ENCODE measurements at regions not wholly inside any gene's neighbourhood (a gene's known extent, or its start where the extent isn't known, plus 50 kb on each side); places are given as distances from the start of the nearest gene placed in this dataset.

GRCh38 chr20:48387675-48388074 is 440.1 kb downstream of the PREX1 start:
- TF ChIP-seq YY1 (IDR thresholded peaks at IDR 0.05; ENCODE audit: insufficient read depth, insufficient read length) (no peak), ZNF274 (IDR thresholded peaks at IDR 0.05; ENCODE audit: low read depth, low read length) (no peak), SUZ12 (IDR thresholded peaks at IDR 0.05; ENCODE audit: extremely low read depth, insufficient read depth, insufficient read length) (no peak)
- H3K36me3 ChIP-seq (ENCODE audit: insufficient read depth, insufficient read length, low read length) = no peaks in the 10 kb centered on the region
- no peak overlapping the region for H3K9ac ChIP-seq (ENCODE audit: insufficient read length, low read depth)
- H3K4me3 ChIP-seq (ENCODE audit: insufficient read length, low read depth) = no peak overlapping the region
- H3K4me1 ChIP-seq (ENCODE audit: insufficient read depth, insufficient read length) = no peaks in the 10 kb centered on the region
- no peak for DNase-seq (ENCODE audit: low read depth, low spot score)
- H3K27me3 ChIP-seq (ENCODE audit: insufficient read depth, insufficient read length) = no peaks in the 10 kb centered on the region
- H3K9me3 ChIP-seq (ENCODE audit: insufficient read depth, low read length) = peaks cover 7% of the 10 kb centered on the region; the same call in 1 of the 2 replicates

GRCh38 chr20:48385527-48385926 is 442.3 kb downstream of the PREX1 start:
- peaks cover 9% of the 10 kb centered on the region for H3K4me1 ChIP-seq (ENCODE audit: insufficient read depth, insufficient read length)
- no peak overlapping the region for H3K9ac ChIP-seq (ENCODE audit: insufficient read length, low read depth)
- H3K9me3 ChIP-seq (ENCODE audit: insufficient read depth, low read length) = no peaks in the 10 kb centered on the region
- H3K27me3 ChIP-seq (ENCODE audit: insufficient read depth, insufficient read length) = no peaks in the 10 kb centered on the region
- no peak for TF ChIP-seq ZNF274 (IDR thresholded peaks at IDR 0.05; ENCODE audit: low read depth, low read length)
- TF ChIP-seq YY1 (IDR thresholded peaks at IDR 0.05; ENCODE audit: insufficient read depth, insufficient read length) = no peak
- no peak for TF ChIP-seq SUZ12 (IDR thresholded peaks at IDR 0.05; ENCODE audit: extremely low read depth, insufficient read depth, insufficient read length)
- no peak overlapping the region for H3K4me3 ChIP-seq (ENCODE audit: insufficient read length, low read depth)
- DNase-seq (ENCODE audit: low read depth, low spot score) = no peak
- no peaks in the 10 kb centered on the region for H3K36me3 ChIP-seq (ENCODE audit: insufficient read depth, insufficient read length, low read length)

DNA sequence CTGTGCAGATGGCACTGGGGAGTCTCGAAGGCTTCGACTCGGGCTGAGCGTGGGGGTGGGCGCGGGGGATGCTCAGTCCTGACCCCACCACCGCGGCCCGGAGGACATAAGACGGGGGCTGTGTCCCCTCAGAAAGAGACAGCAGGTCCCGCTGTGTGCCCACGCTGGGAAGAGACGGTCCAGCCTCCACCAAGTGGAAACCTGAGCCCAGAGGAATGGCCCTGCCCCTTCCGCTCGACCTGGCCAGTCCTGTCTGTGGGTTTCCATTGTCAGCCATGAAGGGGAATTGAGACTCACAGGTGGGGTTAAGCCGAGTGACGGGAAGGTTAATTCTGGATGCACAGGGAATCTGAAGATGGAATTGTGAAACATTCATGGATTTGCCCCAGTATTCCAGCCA is 442.7 kb downstream of the PREX1 start:
- TF ChIP-seq ZNF274 (IDR thresholded peaks at IDR 0.05; ENCODE audit: low read depth, low read length) (no peak), SUZ12 (IDR thresholded peaks at IDR 0.05; ENCODE audit: extremely low read depth, insufficient read depth, insufficient read length) (no peak), YY1 (IDR thresholded peaks at IDR 0.05; ENCODE audit: insufficient read depth, insufficient read length) (no peak)
- Histone ChIP-seq H3K36me3 (ENCODE audit: insufficient read depth, insufficient read length, low read length) (no peaks in the 10 kb centered on the region), H3K9me3 (ENCODE audit: insufficient read depth, low read length) (no peaks in the 10 kb centered on the region), H3K4me1 (ENCODE audit: insufficient read depth, insufficient read length) (peaks cover 9% of the 10 kb centered on the region), H3K4me3 (ENCODE audit: insufficient read length, low read depth) (no peak overlapping the region), H3K27me3 (ENCODE audit: insufficient read depth, insufficient read length) (no peaks in the 10 kb centered on the region), H3K9ac (ENCODE audit: insufficient read length, low read depth) (no peak overlapping the region)
- DNase-seq (ENCODE audit: low read depth, low spot score) = no peak

GRCh38 chr20:48384147-48384818 is 443.5 kb downstream of the PREX1 start:
- Histone ChIP-seq H3K4me1 (ENCODE audit: insufficient read depth, insufficient read length) (peaks cover 9% of the 10 kb centered on the region), H3K4me3 (ENCODE audit: insufficient read length, low read depth) (no peak overlapping the region), H3K9ac (ENCODE audit: insufficient read length, low read depth) (no peak overlapping the region), H3K36me3 (ENCODE audit: insufficient read depth, insufficient read length, low read length) (no peaks in the 10 kb centered on the region), H3K9me3 (ENCODE audit: insufficient read depth, low read length) (no peaks in the 10 kb centered on the region), H3K27me3 (ENCODE audit: insufficient read depth, insufficient read length) (no peaks in the 10 kb centered on the region)
- TF ChIP-seq ZNF274 (IDR thresholded peaks at IDR 0.05; ENCODE audit: low read depth, low read length) = no peak
- no peak for TF ChIP-seq YY1 (IDR thresholded peaks at IDR 0.05; ENCODE audit: insufficient read depth, insufficient read length)
- TF ChIP-seq SUZ12 (IDR thresholded peaks at IDR 0.05; ENCODE audit: extremely low read depth, insufficient read depth, insufficient read length) = no peak
- no peak for DNase-seq (ENCODE audit: low read depth, low spot score)

- Histone ChIP-seq H3K27me3 (ENCODE audit: insufficient read depth, insufficient read length) (no peaks in the 10 kb centered on the region), H3K4me1 (ENCODE audit: insufficient read depth, insufficient read length) (peaks cover 9% of the 10 kb centered on the region)
- no peak for TF ChIP-seq ZNF274 (IDR thresholded peaks at IDR 0.05; ENCODE audit: low read depth, low read length)
- no peak for TF ChIP-seq SUZ12 (IDR thresholded peaks at IDR 0.05; ENCODE audit: extremely low read depth, insufficient read depth, insufficient read length)
- TF ChIP-seq YY1 (IDR thresholded peaks at IDR 0.05; ENCODE audit: insufficient read depth, insufficient read length) = no peak
Measured at GRCh38 chr20:48383252-48383651, 444.5 kb downstream of the PREX1 start.

DNA sequence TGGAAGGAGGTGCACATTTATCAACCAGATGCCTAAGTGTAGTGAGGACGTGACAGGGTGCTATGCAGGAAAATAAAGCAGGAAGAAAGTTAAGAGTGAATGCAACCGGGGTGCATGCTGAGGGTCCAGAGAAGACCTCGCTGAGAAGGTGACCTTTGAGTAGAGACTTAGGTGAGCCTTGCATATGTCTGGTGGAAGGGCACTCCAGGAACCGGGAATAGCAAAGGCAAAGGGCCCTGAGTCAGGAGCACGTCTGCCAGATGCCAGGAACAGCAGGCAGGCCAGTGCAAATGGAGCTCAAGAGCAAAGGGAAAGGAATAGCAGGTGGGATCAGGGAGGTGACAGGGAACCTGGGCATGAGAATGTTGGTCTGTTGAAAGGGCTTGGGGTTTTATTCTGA is 445.5 kb downstream of the PREX1 start:
- TF ChIP-seq SUZ12 (IDR thresholded peaks at IDR 0.05; ENCODE audit: extremely low read depth, insufficient read depth, insufficient read length) (no peak), ZNF274 (IDR thresholded peaks at IDR 0.05; ENCODE audit: low read depth, low read length) (no peak), YY1 (IDR thresholded peaks at IDR 0.05; ENCODE audit: insufficient read depth, insufficient read length) (no peak)
- no peak overlapping the region for H3K4me3 ChIP-seq (ENCODE audit: insufficient read length, low read depth)
- no peaks in the 10 kb centered on the region for H3K27me3 ChIP-seq (ENCODE audit: insufficient read depth, insufficient read length)
- H3K9me3 ChIP-seq (ENCODE audit: insufficient read depth, low read length) = no peaks in the 10 kb centered on the region; the same call in 1 of the 2 replicates
- no peak overlapping the region for H3K9ac ChIP-seq (ENCODE audit: insufficient read length, low read depth)
- H3K36me3 ChIP-seq (ENCODE audit: insufficient read depth, insufficient read length, low read length) = no peaks in the 10 kb centered on the region
- H3K4me1 ChIP-seq (ENCODE audit: insufficient read depth, insufficient read length) = peaks cover 9% of the 10 kb centered on the region
- DNase-seq (ENCODE audit: low read depth, low spot score) = no peak

More at GRCh38 chr20:48383252-48383651, 444.5 kb downstream of the PREX1 start:
- no peaks in the 10 kb centered on the region; the same call in 1 of the 2 replicates for H3K9me3 ChIP-seq (ENCODE audit: insufficient read depth, low read length)
- H3K36me3 ChIP-seq (ENCODE audit: insufficient read depth, insufficient read length, low read length) = no peaks in the 10 kb centered on the region
- no peak overlapping the region for H3K9ac ChIP-seq (ENCODE audit: insufficient read length, low read depth)
- H3K4me3 ChIP-seq (ENCODE audit: insufficient read length, low read depth) = no peak overlapping the region
- no peak for DNase-seq (ENCODE audit: low read depth, low spot score)

DNA sequence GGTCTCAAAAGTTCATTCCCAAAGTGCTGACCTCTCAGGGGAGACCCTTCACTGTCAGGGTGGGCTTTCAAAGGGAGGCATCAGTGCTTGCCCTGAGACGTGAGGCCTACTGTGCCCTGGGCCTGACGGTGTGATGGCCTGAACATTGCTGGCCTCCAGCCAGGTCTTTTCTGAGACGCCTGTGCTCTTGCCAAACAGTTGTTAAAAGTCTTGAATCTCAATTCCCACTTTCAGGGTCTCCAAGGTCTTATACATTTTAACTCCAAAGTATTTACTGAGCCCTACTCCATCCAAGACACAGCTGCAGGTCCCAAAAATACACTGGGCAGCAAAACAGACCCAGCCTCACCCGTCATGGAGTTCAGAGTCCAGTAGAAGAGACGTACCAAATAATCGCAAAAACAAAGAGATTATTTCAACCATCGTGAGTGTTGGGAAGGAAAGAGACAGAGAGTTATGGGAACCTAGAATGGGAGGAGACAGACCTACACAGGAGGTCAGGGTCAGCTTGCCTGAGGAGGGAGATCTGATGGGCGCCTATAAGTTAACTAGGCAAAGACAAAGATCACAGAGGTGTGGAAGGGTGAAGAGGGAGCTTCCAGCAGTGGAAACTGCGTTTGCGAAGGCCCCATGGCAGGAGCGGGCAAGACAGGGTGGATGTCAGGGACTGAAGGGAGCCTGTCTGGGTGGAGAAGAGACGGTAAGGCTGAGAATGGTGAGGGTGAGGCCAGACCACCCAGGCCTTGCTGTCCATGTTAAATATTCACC is 446.3 kb downstream of the PREX1 start:
- DNase-seq (ENCODE audit: low read depth, low spot score) = no peak
- Histone ChIP-seq H3K9me3 (ENCODE audit: insufficient read depth, low read length) (no peaks in the 10 kb centered on the region; the same call in 1 of the 2 replicates), H3K9ac (ENCODE audit: insufficient read length, low read depth) (no peak overlapping the region), H3K36me3 (ENCODE audit: insufficient read depth, insufficient read length, low read length) (no peaks in the 10 kb centered on the region), H3K4me3 (ENCODE audit: insufficient read length, low read depth) (no peak overlapping the region), H3K4me1 (ENCODE audit: insufficient read depth, insufficient read length) (peaks cover 10% of the 10 kb centered on the region), H3K27me3 (ENCODE audit: insufficient read depth, insufficient read length) (no peaks in the 10 kb centered on the region)
- no peak for TF ChIP-seq SUZ12 (IDR thresholded peaks at IDR 0.05; ENCODE audit: extremely low read depth, insufficient read depth, insufficient read length)
